ENCODE measurements at regions not wholly inside any gene's neighbourhood (a gene's known extent, or its start where the extent isn't known, plus 50 kb on each side); places are given as distances from the start of the nearest gene placed in this dataset.
A peak's percentile ranks its signal among the peaks of the same experiment; 100 is the strongest.

- H3K4me1 ChIP-seq (replicated peaks in 1 of 2): no peaks in the 10 kb centered on the region
- no peaks in the 10 kb centered on the region for H3K9me3 ChIP-seq (replicated peaks in 1 of 3)
- H3K27ac ChIP-seq: peak overlapping the region in 1 of 5 donors; percentile 51
- 29 to 46% (median 41%) methylated on average over 3 of the region's 3 CpGs for WGBS, 4 donors
- H3K4me3 ChIP-seq: no peak overlapping the region
- TF ChIP-seq POLR2A (IDR thresholded peaks at IDR 0.05) (no peak), CTCF (IDR thresholded peaks at IDR 0.05) (no peak)
- intact Hi-C loops (cut with DNase I): no loop called here
- no peaks in the 10 kb centered on the region for H3K27me3 ChIP-seq
- DNase-seq: no peak
- H3K36me3 ChIP-seq (replicated peaks in 1 of 2): no peaks in the 10 kb centered on the region
Measured at GRCh38 chr5:159704160-159704559, 212.1 kb upstream of the ADRA1B start.

- Histone ChIP-seq H3K4me3 (no peak overlapping the region), H3K36me3 (replicated peaks in 1 of 2) (no peaks in the 10 kb centered on the region), H3K9me3 (replicated peaks in 1 of 3) (no peaks in the 10 kb centered on the region), H3K4me1 (replicated peaks in 1 of 2) (no peaks in the 10 kb centered on the region), H3K27ac (no peak overlapping the region), H3K27me3 (no peaks in the 10 kb centered on the region)
- 64 to 97% (median 89%) methylated on average over 3 of the region's 3 CpGs for WGBS, 4 donors
- no peak for DNase-seq
- TF ChIP-seq POLR2A (IDR thresholded peaks at IDR 0.05) (no peak), CTCF (IDR thresholded peaks at IDR 0.05) (no peak)
- intact Hi-C loops (cut with DNase I): no loop called here
Measured at GRCh38 chr5:159705948-159706347, 210.3 kb upstream of the ADRA1B start.

- TF ChIP-seq POLR2A (IDR thresholded peaks at IDR 0.05) (no peak), CTCF (IDR thresholded peaks at IDR 0.05) (no peak)
- H3K27ac ChIP-seq: no peak overlapping the region
- no peaks in the 10 kb centered on the region for H3K27me3 ChIP-seq
- intact Hi-C loops (cut with DNase I): no loop called here
- no peak overlapping the region for H3K4me3 ChIP-seq
- no peak for DNase-seq
- H3K9me3 ChIP-seq (replicated peaks in 1 of 3): no peaks in the 10 kb centered on the region
- WGBS, 4 donors: 84 to 94% (median 86%) methylated on average over 3 of the region's 3 CpGs
- no peaks in the 10 kb centered on the region for H3K4me1 ChIP-seq (replicated peaks in 1 of 2)
- no peaks in the 10 kb centered on the region for H3K36me3 ChIP-seq (replicated peaks in 1 of 2)
Measured at GRCh38 chr5:159708090-159708489, 208.2 kb upstream of the ADRA1B start.

GRCh38 chr5:159712672-159713071 lies 203.6 kb upstream of the ADRA1B start:
- Histone ChIP-seq H3K4me1 (replicated peaks in 1 of 2) (no peaks in the 10 kb centered on the region), H3K9me3 (replicated peaks in 1 of 3) (no peaks in the 10 kb centered on the region), H3K4me3 (no peak overlapping the region), H3K36me3 (replicated peaks in 1 of 2) (no peaks in the 10 kb centered on the region), H3K27ac (no peak overlapping the region), H3K27me3 (no peaks in the 10 kb centered on the region)
- intact Hi-C loops (cut with DNase I): no loop called here
- DNase-seq: no peak
- 22 to 36% (median 35%) methylated on average over 5 of the region's 5 CpGs for WGBS, 4 donors
- no peak for TF ChIP-seq POLR2A (IDR thresholded peaks at IDR 0.05)
- TF ChIP-seq CTCF (IDR thresholded peaks at IDR 0.05): no peak
